HG03097 (cell line): ENCODE measurements at regions not wholly inside any gene's neighbourhood (a gene's known extent, or its start where the extent isn't known, plus 50 kb on each side); places are given as distances from the start of the nearest gene placed in this dataset.

Experiments used
- ATAC-seq: cut with Tn5 transposase; IDR thresholded peaks from one replicate; pipeline ENCODE4 v1.9.1; 2021; ENCODE audit not compliant: unreplicated experiment, low FRiP score

GRCh38 chr1:82227306-82228095, 426.8 kb downstream of the ADGRL2 start:
- ATAC-seq: no peak

DNA sequence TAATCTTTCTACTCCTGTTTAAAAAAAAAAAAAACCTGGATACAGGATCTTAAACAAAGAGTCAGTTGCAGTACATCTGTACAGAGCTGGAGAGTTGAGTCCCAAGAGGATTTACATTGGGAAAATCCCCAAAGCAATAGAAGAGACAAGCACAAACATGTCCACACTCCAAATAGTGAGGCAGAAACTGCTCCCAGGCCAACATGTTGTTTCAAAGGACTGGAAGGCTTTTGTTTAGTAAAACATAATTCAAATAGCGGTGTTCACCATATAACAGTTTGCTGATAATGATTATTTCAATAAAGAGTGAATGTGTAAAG, 425.4 kb downstream of the ADGRL2 start:
- ATAC-seq: no peak

- peak; percentile 74 for ATAC-seq
These were observed 424.9 kb downstream of the ADGRL2 start for GRCh38 chr1:82225421-82226185.

DNA sequence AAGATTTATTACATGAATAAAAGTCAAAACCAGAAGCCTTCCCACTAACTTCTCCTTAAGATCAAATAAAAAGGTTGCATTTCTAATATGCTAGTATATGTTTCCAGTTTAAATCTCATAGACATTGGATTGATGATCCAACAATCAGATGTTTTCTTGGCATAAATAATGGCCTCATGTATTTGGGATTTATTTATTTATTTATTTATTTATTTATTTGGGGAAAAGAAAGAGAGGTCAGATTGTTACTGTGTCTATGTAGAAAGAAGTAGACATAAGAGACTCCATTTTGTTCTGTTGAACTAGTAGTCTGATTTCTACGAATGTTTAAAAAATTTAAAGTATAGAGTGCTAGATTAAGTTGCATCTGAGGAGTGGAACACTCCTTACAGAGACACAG, 422.4 kb downstream of the ADGRL2 start:
- no peak for ATAC-seq

- no peak for ATAC-seq
These were observed 421.0 kb downstream of the ADGRL2 start for GRCh38 chr1:82221721-82222120.

DNA sequence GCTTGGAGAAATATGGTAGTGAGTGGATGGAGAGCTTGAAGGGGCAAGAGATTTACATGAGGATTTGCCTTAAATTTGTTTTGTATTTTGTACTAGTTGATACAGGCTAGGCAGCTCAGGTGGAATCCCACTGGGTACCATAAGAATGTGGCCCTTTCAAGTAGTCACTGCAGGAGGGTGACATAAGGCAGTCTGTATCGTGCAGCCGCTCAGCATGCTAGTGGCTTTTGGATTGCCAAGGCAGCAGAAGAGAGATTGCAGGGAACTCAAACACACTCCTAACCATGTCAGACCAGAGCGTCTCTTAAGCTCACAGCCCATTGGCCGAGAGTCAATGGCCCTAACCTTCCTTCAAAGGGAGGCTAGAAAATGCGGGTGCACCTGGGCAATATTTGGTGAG, 420.0 kb downstream of the ADGRL2 start:
- ATAC-seq: no peak

DNA sequence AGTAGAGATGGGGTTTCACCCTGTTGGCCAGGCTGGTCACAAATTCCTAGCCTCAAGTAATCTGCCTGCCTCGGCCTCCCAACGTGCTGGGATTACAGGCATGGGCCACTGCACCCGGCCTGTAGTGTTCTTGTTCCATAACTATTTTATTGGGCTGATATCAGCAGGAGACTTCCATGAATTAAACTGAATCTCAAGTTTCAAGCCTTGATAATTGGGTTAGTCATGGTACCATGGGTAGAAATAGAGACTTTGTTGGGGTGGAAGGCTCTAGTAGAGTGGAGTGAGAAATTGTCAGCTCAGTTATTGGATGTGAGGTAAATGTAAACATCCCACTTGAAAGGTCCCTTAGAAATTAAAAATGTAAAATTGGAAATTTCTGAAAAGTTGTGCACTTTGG, 419.1 kb downstream of the ADGRL2 start:
- ATAC-seq: no peak

GRCh38 chr1:82218846-82219245, 418.1 kb downstream of the ADGRL2 start:
- ATAC-seq: no peak

DNA sequence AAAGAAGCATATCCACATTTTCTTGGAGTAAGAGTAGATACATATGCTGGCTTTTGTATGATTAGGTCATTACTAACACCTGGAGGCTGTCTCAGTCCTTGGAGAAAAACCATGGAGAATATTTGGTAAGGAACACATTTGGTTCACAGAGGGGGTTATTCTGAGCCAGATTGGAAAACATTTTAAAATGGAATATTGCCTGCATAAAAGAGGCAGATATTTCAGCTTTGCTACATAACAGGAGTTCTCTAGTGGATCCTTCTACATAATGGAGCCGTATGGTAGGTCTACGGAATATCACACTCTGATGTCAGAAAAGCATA, 415.1 kb downstream of the ADGRL2 start:
- ATAC-seq: no peak

GRCh38 chr1:82215056-82215852, 414.5 kb downstream of the ADGRL2 start:
- no peak for ATAC-seq

DNA sequence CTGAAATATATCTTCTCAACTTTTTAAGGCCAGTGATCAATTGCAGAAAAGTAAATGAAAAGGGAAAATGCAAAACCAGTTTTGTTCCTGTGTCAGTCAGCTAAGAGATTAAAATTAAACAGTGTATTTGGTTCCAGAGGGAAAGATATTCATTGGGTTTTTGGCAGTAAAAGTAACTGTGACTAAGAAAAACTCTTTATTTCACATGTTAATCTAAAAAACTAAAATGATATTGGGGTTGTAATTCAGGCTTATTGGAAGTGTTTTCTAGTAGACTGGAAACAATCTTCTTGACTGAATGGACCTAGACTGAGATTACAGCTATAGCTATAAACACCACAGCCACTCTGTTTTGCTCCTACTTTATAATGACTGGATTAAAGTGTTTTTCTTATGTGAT, 413.9 kb downstream of the ADGRL2 start:
- no peak for ATAC-seq

- ATAC-seq: no peak
These were observed 396.9 kb downstream of the ADGRL2 start for GRCh38 chr1:82197606-82198005.

GRCh38 chr1:82195245-82195644, 394.5 kb downstream of the ADGRL2 start:
- no peak for ATAC-seq

DNA sequence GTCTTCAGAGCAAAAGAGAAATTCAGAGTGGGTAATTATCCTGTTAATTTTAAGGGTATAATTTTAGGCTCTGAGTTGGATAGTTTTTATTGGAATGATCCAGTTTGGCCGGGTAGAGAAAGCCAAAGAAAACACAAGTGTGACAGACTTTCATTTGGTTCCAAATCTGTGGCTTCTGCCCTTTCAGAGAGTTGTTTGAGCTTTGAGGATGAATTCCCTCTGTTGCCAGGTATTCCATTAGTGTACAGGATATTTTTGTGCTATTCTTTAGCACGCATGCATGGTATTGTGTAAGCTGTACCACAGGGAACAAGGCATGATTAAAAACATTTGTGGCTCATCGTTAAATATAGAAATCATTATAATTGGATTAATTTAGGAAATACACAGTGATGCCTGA, 384.4 kb downstream of the ADGRL2 start:
- ATAC-seq: no peak

GRCh38 chr1:82181846-82182245, 381.1 kb downstream of the ADGRL2 start:
- ATAC-seq: no peak

- ATAC-seq: no peak
These were observed 378.4 kb downstream of the ADGRL2 start for GRCh38 chr1:82179131-82179530.

GRCh38 chr1:82177192-82177591, 376.5 kb downstream of the ADGRL2 start:
- ATAC-seq: no peak

DNA sequence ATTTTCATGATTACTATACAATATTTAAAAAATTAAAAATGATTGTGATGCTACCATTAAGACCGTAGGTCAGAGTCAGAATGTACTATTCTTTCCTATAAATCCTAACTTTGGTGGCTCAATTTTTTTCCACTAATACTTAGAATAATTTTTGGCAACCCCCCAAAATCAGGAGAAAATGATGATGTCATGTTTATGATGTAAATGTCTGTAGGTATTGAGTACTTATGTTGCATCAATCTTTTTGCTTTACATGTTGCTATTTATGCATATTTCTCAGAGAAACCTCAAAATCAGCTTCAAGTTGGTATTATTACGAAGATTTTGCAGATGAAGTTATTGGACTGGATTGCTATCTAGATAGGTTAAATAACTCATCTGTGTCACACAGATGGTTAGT, 371.2 kb downstream of the ADGRL2 start:
- ATAC-seq: no peak

GRCh38 chr1:82168482-82168881, 367.7 kb downstream of the ADGRL2 start:
- ATAC-seq: no peak

- no peak for ATAC-seq
These were observed 364.6 kb downstream of the ADGRL2 start for GRCh38 chr1:82165304-82165703.
